Tibial artery (tissue), 4 donors: ENCODE measurements at regions not wholly inside any gene's neighbourhood (a gene's known extent, or its start where the extent isn't known, plus 50 kb on each side); places are given as distances from the start of the nearest gene placed in this dataset.
A peak's percentile ranks its signal among the peaks of the same experiment; 100 is the strongest.

Source experiments
- DNase-seq, 2 donors: peaks; one replicate each; pipeline ENCODE4 v3.0.0-alpha.2; 2019
- H3K27ac ChIP-seq, 2 donors: fragments of 200-600 bp; sonication (generic) in 1 of 2; 1 replicate in 1 of 2; 2 replicates in 1 of 2; pipeline ENCODE4 v1.5.1; 2018 to 2019; ENCODE audit warnings: mild to moderate bottlenecking in 1 of 2
- H3K27me3 ChIP-seq, 2 donors: fragments of 200-600 bp; sonication (generic) in 1 of 2; one replicate each; pipeline versions ENCODE4 v1.5.1 to v1.6.0; 2016 to 2019
- H3K36me3 ChIP-seq, 3 donors: fragments of 200-600 bp; sonication (generic) in 2 of 3; one replicate each; pipeline ENCODE4 v1.5.1; 2016 to 2019; ENCODE audit warnings: mild to moderate bottlenecking in 2 of 3
- H3K4me1 ChIP-seq, 4 donors: fragments of 200-600 bp; sonication (generic) in 2 of 4; 1 replicate in 3 of 4; 2 replicates in 1 of 4; pipeline ENCODE4 v1.5.1; 2016 to 2019
- H3K4me3 ChIP-seq, 2 donors: fragments of 200-600 bp; sonication (generic) in 1 of 2; 1 replicate in 1 of 2; 2 replicates in 1 of 2; pipeline ENCODE4 v1.5.1; 2018 to 2019; ENCODE audit warnings: mild to moderate bottlenecking in 2 of 2
- H3K9me3 ChIP-seq, 3 donors: fragments of 200-600 bp; sonication (generic) in 1 of 3; one replicate each; pipeline ENCODE4 v1.5.1; 2016 to 2019
- intact Hi-C: fragments of 100-400 bp; cut with DNase I; formaldehyde crosslinking; loops from one replicate; pipeline ENCODE4 v1.15.0; 2023; ENCODE audit warnings: low total_unique reads
- TF ChIP-seq, protein P1 (sequence below), 2 experiments: fragments of 200-600 bp in 1 of 2; fragments of 450-650 bp in 1 of 2; IDR thresholded peaks; one replicate each; pipeline ENCODE4 v1.5.1; 2017 to 2019; ENCODE audit warnings: antibody characterized with exemption in 2 of 2, mild to moderate bottlenecking in 1 of 2, moderate library complexity in 1 of 2

DNA sequence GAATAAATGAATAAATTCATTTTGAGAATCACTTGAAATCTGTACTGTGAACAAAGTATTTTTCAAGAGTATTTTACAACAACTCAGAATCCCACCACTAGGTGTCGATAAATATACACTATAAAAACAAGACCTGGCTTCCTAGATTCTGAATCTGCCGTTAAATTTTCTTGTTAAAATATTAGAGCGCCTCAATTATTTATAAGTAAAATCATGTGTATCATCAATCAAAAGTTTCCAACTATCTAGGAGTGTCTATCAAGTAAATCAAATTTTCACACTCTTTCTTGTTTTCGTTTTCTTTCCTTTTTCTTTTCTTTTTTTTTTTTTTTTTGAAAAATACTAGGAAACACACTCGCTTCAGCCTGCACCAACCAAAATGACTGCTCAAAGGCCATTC is 179.2 kb upstream of the DCN start:
- Histone ChIP-seq H3K9me3 (no peaks in the 10 kb centered on the region), H3K4me3 (no peak overlapping the region), H3K27ac (no peak overlapping the region), H3K36me3 (no peaks in the 10 kb centered on the region), H3K4me1 (no peaks in the 10 kb centered on the region), H3K27me3 (no peaks in the 10 kb centered on the region)
- DNase-seq = no peak
- intact Hi-C loops = loop anchor here (10.0 kb wide), 1 partner anchor 1293 kb away; no protein-coding TSS in a partner anchor
- TF ChIP-seq, protein P1, sequence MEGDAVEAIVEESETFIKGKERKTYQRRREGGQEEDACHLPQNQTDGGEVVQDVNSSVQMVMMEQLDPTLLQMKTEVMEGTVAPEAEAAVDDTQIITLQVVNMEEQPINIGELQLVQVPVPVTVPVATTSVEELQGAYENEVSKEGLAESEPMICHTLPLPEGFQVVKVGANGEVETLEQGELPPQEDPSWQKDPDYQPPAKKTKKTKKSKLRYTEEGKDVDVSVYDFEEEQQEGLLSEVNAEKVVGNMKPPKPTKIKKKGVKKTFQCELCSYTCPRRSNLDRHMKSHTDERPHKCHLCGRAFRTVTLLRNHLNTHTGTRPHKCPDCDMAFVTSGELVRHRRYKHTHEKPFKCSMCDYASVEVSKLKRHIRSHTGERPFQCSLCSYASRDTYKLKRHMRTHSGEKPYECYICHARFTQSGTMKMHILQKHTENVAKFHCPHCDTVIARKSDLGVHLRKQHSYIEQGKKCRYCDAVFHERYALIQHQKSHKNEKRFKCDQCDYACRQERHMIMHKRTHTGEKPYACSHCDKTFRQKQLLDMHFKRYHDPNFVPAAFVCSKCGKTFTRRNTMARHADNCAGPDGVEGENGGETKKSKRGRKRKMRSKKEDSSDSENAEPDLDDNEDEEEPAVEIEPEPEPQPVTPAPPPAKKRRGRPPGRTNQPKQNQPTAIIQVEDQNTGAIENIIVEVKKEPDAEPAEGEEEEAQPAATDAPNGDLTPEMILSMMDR (IDR thresholded peaks at IDR 0.05) = peak; percentile 61 to 76

DNA sequence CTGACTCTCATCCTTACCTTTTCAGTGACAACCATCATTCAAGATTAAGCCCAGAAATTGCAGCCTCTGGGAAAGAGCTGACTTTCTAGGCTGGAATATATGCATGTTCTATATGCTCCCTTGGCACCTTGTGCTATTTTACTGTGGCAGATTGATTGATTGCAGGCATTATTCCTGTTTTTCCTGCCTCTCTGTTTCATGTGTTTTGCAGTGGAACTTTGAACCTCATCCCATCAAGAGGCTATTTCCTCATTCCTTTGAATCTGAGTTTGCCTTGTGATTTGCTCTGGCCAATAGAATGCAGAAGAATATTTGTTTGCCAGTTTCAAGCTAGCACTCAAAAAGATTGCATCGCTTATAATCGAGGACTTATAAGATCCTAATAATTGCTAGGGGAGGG is 174.8 kb upstream of the DCN start:
- Histone ChIP-seq H3K4me3 (no peak overlapping the region), H3K9me3 (no peaks in the 10 kb centered on the region), H3K27ac (no peak overlapping the region), H3K36me3 (no peaks in the 10 kb centered on the region), H3K27me3 (no peaks in the 10 kb centered on the region), H3K4me1 (no peaks in the 10 kb centered on the region)
- intact Hi-C loops = no loop called here
- no peak for DNase-seq
- TF ChIP-seq, protein P1 (IDR thresholded peaks at IDR 0.05) = no peak

DNA sequence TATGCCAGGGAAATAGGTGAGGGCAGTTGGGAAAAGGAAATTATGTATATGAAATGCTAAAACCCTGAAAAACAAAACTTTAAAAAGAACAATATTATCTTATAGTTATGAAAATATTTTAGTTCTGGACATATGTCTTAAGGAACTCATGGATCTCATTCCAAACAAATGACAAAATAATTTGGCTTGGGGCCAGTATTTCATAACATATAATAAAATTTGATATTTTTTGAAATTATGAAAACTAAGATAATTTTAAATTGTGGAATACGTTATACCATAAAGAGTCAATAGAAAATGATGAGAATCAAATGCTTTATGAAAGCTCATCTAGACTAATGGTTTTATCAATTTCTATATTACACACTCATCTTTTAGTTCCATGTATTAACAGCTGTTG is 173.8 kb upstream of the DCN start:
- Histone ChIP-seq H3K4me3 (no peak overlapping the region), H3K36me3 (no peaks in the 10 kb centered on the region), H3K9me3 (no peaks in the 10 kb centered on the region), H3K27ac (no peak overlapping the region), H3K27me3 (no peaks in the 10 kb centered on the region), H3K4me1 (no peaks in the 10 kb centered on the region)
- intact Hi-C loops = no loop called here
- TF ChIP-seq, protein P1 (IDR thresholded peaks at IDR 0.05) = no peak
- DNase-seq = no peak

DNA sequence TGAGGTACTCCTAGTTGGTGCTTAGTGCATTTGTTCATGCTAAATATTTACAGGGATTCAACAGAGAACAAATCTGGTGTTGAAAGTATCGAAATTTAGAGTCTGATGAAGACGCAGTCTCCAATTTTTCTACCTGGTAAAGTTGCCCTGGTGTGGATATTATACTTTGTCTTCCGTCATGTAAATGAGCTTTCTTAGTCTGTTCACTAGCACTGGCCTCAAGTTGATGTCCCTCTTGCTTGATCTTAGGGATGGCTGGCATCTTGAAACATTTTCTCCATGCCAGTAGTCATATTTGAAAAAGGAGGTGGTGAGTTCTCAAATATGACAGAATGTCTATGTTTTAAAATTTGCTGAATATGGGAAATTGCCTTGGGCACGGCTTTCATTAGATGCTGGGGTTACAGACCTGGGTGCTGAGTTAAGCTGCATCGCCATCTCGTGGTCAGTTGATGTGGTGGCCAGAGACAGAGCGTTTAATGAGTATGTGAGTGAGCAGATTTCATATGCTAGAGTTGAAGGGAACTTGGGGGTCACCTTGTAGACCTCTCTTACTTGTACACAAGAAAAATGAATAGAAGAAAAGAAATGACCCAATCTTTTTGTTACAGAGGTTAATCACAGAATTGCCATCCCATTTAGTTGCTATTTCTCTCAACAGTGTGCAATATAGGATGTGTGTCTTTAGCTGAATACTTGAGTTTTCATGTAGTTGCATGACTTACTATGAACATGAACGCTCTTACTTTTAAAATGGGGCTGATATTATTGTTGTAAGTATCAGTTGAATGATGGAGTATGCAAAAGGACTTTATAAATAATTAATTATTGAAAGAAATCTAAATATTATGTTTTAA is 172.8 kb upstream of the DCN start:
- Histone ChIP-seq H3K27me3 (no peaks in the 10 kb centered on the region), H3K9me3 (no peaks in the 10 kb centered on the region), H3K4me3 (no peak overlapping the region), H3K36me3 (no peaks in the 10 kb centered on the region), H3K27ac (no peak overlapping the region), H3K4me1 (no peaks in the 10 kb centered on the region)
- DNase-seq = peak; percentile 68 to 73
- TF ChIP-seq, protein P1 (IDR thresholded peaks at IDR 0.05) = peak; percentile 83 to 88
- intact Hi-C loops = no loop called here

DNA sequence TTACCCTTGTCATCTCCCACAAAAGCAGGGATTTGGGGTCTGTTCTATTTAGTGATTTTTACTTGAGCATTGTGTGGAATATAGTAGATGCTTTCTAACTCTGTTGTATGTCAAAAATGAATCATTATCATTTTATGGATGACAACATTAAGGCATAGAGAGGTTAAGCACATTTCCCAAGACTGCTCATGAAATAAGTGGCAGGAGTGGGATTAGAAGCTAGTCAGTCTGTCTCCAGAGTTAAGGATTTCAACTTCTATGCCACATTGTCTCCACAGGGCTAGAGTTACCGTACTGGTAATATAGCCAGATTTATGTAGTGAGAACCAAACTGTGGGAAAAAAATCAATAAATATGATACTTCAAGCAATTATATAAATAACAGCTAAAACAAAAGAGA is 170.6 kb upstream of the DCN start:
- no peaks in the 10 kb centered on the region for H3K27me3 ChIP-seq
- H3K9me3 ChIP-seq = no peaks in the 10 kb centered on the region
- H3K27ac ChIP-seq = no peak overlapping the region
- no peak for DNase-seq
- H3K4me1 ChIP-seq = no peaks in the 10 kb centered on the region
- no peaks in the 10 kb centered on the region for H3K36me3 ChIP-seq
- TF ChIP-seq, protein P1 (IDR thresholded peaks at IDR 0.05) = no peak
- intact Hi-C loops = loop anchor here (5.0 kb wide), 1 partner anchor 376 kb away; no protein-coding TSS in a partner anchor
- no peak overlapping the region for H3K4me3 ChIP-seq
